ENCODE measurements at regions not wholly inside any gene's neighbourhood (a gene's known extent, or its start where the extent isn't known, plus 50 kb on each side); places are given as distances from the start of the nearest gene placed in this dataset.
"Not testable (repeated sequence)": the region's sequence is repeated elsewhere in the genome, so short reads cannot be mapped to it uniquely, and the experiment has no call there.

GRCh38 chr1:174105086-174105485 is 54.2 kb upstream of the RABGAP1L start:
- TF ChIP-seq, protein P1, sequence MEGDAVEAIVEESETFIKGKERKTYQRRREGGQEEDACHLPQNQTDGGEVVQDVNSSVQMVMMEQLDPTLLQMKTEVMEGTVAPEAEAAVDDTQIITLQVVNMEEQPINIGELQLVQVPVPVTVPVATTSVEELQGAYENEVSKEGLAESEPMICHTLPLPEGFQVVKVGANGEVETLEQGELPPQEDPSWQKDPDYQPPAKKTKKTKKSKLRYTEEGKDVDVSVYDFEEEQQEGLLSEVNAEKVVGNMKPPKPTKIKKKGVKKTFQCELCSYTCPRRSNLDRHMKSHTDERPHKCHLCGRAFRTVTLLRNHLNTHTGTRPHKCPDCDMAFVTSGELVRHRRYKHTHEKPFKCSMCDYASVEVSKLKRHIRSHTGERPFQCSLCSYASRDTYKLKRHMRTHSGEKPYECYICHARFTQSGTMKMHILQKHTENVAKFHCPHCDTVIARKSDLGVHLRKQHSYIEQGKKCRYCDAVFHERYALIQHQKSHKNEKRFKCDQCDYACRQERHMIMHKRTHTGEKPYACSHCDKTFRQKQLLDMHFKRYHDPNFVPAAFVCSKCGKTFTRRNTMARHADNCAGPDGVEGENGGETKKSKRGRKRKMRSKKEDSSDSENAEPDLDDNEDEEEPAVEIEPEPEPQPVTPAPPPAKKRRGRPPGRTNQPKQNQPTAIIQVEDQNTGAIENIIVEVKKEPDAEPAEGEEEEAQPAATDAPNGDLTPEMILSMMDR (conservative IDR thresholded peaks at IDR 0.05; ENCODE audit: low read depth, low read length), result no peak
- no peak for DNase-seq (ENCODE audit: low read depth)
- no peak overlapping the region for H3K4me3 ChIP-seq (ENCODE audit: low read length)

DNA sequence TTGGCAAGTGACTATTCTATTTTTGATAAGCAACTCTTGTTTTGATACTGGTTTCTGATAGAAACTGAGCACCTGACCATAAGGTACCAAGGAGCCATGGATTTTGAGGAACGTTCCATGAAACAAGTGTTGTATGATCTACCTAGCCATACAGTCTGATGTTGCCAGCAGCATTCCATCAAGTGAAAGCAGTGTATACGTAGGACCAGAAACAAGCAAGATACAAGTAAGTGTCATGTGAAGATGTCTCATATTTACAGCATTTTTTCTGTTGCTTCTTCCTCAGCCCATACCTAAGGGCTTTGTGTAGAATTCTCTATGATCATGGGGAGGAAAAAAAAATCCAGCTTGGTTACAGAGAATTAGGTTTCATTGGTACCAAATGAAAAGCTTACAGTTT is 55.6 kb upstream of the RABGAP1L start:
- H3K4me3 ChIP-seq (ENCODE audit: low read length), result no peak overlapping the region
- no peak for DNase-seq (ENCODE audit: low read depth)
- TF ChIP-seq, protein P1 (conservative IDR thresholded peaks at IDR 0.05; ENCODE audit: low read depth, low read length), result no peak

- DNase-seq (ENCODE audit: low read depth), result not testable (repeated sequence)
Observed at GRCh38 chr1:174101976-174102375, 57.3 kb upstream of the RABGAP1L start.

GRCh38 chr1:174097426-174097825 is 61.9 kb upstream of the RABGAP1L start:
- TF ChIP-seq, protein P1 (conservative IDR thresholded peaks at IDR 0.05; ENCODE audit: low read depth, low read length), result no peak
- H3K4me3 ChIP-seq (ENCODE audit: low read length), result no peak overlapping the region
- DNase-seq (ENCODE audit: low read depth), result no peak

More at GRCh38 chr1:174101976-174102375, 57.3 kb upstream of the RABGAP1L start:
- not testable (repeated sequence) for H3K4me3 ChIP-seq (ENCODE audit: low read length)

GRCh38 chr1:174093789-174094188 is 65.5 kb upstream of the RABGAP1L start:
- not testable (repeated sequence) for DNase-seq (ENCODE audit: low read depth); H3K4me3 ChIP-seq (ENCODE audit: low read length)

GRCh38 chr1:174090471-174090870 is 68.3 kb upstream of the RC3H1 start:
- H3K4me3 ChIP-seq (ENCODE audit: low read length), result no peak overlapping the region
- TF ChIP-seq, protein P1 (conservative IDR thresholded peaks at IDR 0.05; ENCODE audit: low read depth, low read length), result no peak

GRCh38 chr1:174080819-174081218 is 58.7 kb upstream of the RC3H1 start:
- DNase-seq (ENCODE audit: low read depth), result no peak
- TF ChIP-seq, protein P1 (conservative IDR thresholded peaks at IDR 0.05; ENCODE audit: low read depth, low read length), result no peak
- no peak overlapping the region for H3K4me3 ChIP-seq (ENCODE audit: low read length)

More at GRCh38 chr1:174090471-174090870, 68.3 kb upstream of the RC3H1 start:
- DNase-seq (ENCODE audit: low read depth), result no peak

DNA sequence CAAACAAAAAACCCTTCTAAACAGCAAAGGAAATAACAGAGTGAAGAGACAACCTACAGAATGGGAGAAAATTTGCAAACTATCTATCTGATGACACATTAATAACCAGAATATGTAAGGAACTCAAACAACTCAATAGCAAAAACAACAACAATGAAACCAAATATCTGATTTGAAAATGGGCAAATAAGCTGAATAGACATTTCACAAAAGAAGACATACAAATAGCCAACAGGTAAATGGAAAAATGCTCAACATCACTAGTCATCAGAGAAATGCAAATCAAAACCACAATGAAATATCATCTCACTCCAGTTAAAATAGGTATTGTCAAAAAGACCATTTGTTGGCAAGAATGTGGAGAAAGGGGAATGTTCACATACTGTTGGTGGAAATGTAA is 57.6 kb upstream of the RC3H1 start:
- H3K4me3 ChIP-seq (ENCODE audit: low read length), result no peak overlapping the region
- no peak for DNase-seq (ENCODE audit: low read depth)
- TF ChIP-seq, protein P1 (conservative IDR thresholded peaks at IDR 0.05; ENCODE audit: low read depth, low read length), result no peak

- not testable (repeated sequence) for H3K4me3 ChIP-seq (ENCODE audit: low read length); DNase-seq (ENCODE audit: low read depth)
Observed at GRCh38 chr1:174078916-174079315, 56.8 kb upstream of the RC3H1 start.

Data from retinal pigment epithelial cell (primary cell).